Spleen (tissue), 11 donors: ENCODE measurements at regions not wholly inside any gene's neighbourhood (a gene's known extent, or its start where the extent isn't known, plus 50 kb on each side); places are given as distances from the start of the nearest gene placed in this dataset.

ENCODE experiments used
- DNase-seq: peaks from one replicate; pipeline ENCODE4 v3.0.0-alpha.2; 2020
- H3K27ac ChIP-seq, 8 donors: fragments of 200-600 bp; sonication (generic) in 7 of 8; 1 replicate in 4 of 8; 2 replicates in 4 of 8; pipeline versions ENCODE4 v1.5.0 to v1.8.0; 2016 to 2021; ENCODE audit warnings: inconsistent platforms in 4 of 8, mild to moderate bottlenecking in 4 of 8, moderate library complexity in 1 of 8
- H3K27me3 ChIP-seq, 7 donors: fragments of 200-600 bp; sonication (generic) in 6 of 7; replicated peaks in 1 of 7; 1 replicate in 4 of 7; 2 replicates in 3 of 7; pipeline versions ENCODE4 v1.5.0 to v1.8.0; 2016 to 2021; ENCODE audit warnings: inconsistent platforms in 3 of 7, mild to moderate bottlenecking in 1 of 7
- H3K36me3 ChIP-seq, 6 donors: fragments of 200-600 bp; sonication (generic) in 5 of 6; 1 replicate in 4 of 6; 2 replicates in 2 of 6; pipeline versions ENCODE4 v1.5.0 to v1.8.0; 2016 to 2021; ENCODE audit warnings: inconsistent platforms in 2 of 6
- H3K4me1 ChIP-seq, 6 donors: fragments of 200-600 bp; sonication (generic) in 5 of 6; 1 replicate in 3 of 6; 2 replicates in 3 of 6; pipeline versions ENCODE4 v1.5.0 to v1.8.0; 2016 to 2021; ENCODE audit warnings: inconsistent platforms in 3 of 6
- H3K4me3 ChIP-seq, 8 donors: fragments of 200-600 bp; sonication (generic) in 7 of 8; 1 replicate in 4 of 8; 2 replicates in 4 of 8; pipeline versions ENCODE4 v1.5.0 to v1.8.0; 2016 to 2021; ENCODE audit warnings: inconsistent platforms in 4 of 8, mild to moderate bottlenecking in 4 of 8, moderate library complexity in 2 of 8
- H3K9me3 ChIP-seq, 8 donors: fragments of 200-600 bp; sonication (generic) in 7 of 8; 1 replicate in 4 of 8; 2 replicates in 4 of 8; pipeline versions ENCODE4 v1.5.0 to v1.8.0; 2016 to 2021; ENCODE audit warnings: inconsistent platforms in 4 of 8
- CTCF ChIP-seq, 11 experiments: fragments of 200-600 bp in 7 of 11; fragments of 450-650 bp in 4 of 11; sonication (generic) in 4 of 11; IDR thresholded peaks in 8 of 11; conservative IDR thresholded peaks in 3 of 11; 1 replicate in 7 of 11; 2 replicates in 4 of 11; pipeline versions ENCODE4 v1.4.0 to v1.8.0; 2016 to 2021; ENCODE audit warnings: antibody characterized with exemption in 11 of 11, inconsistent platforms in 4 of 11, mild to moderate bottlenecking in 1 of 11
- POLR2A ChIP-seq, 3 donors: fragments of 450-650 bp; IDR thresholded peaks; one replicate each; pipeline ENCODE4 v1.5.1; 2017; ENCODE audit warnings: antibody characterized with exemption in 3 of 3, mild to moderate bottlenecking in 1 of 3
- POLR2AphosphoS5 ChIP-seq, 3 donors: sonication (generic); formaldehyde crosslinking; IDR thresholded peaks; one replicate each; pipeline ENCODE4 v1.5.1; 2017; ENCODE audit warnings: antibody characterized with exemption in 3 of 3
- WGBS, 5 donors: extraction: QIAGEN DNeasy Blood & Tissue Kit in 3 of 5; methylation state at CpG; one replicate each; pipeline versions ENCODE4 v1.1.5 to v1.1.7; 2013 to 2018; 5-methylcytosine and 5-hydroxymethylcytosine counted together
- intact Hi-C: fragments of 100-400 bp; cut with DNase I; formaldehyde crosslinking; loops from one replicate; pipeline ENCODE4 v1.15.0; 2023; ENCODE audit warnings: low total_unique reads
- donor health status: healthy with polysubstance abuse.
- donor health status: DM: no; HTN: no; CAD: no; lungs with moderate emphysema.
- donor health status: DM: no; HTN: no; CAD: no.
- donor health status: Bipolar disorder and iron deficiency.
- donor health status: healthy.
- donor health status: DM: no; HTN: no; CAD: no.
- donor health status: DM: yes; HTN: yes; CAD: no.

- no peak overlapping the region for H3K27ac ChIP-seq
- TF ChIP-seq POLR2A (IDR thresholded peaks at IDR 0.05) (no peak), CTCF (IDR thresholded peaks at IDR 0.05 in 8 of 11, conservative IDR thresholded peaks at IDR 0.05 in 3 of 11) (no peak), POLR2AphosphoS5 (IDR thresholded peaks at IDR 0.05) (no peak)
- no peak for DNase-seq
- no peaks in the 10 kb centered on the region for H3K4me1 ChIP-seq
- H3K36me3 ChIP-seq, result no peaks in the 10 kb centered on the region
- H3K27me3 ChIP-seq, result peaks cover 0 to 50% (median 0%) of the 10 kb centered on the region in 7 donors
- intact Hi-C loops, result no loop called here
- no peak overlapping the region for H3K4me3 ChIP-seq
- WGBS, 5 donors, result 41 to 65% (median 53%) methylated on average over 7 of the region's 7 CpGs
- no peaks in the 10 kb centered on the region for H3K9me3 ChIP-seq
Observed at GRCh38 chr16:86891121-86891520, 312.8 kb downstream of the FOXL1 start.

GRCh38 chr16:86891631-86892030, 313.3 kb downstream of the FOXL1 start:
- intact Hi-C loops, result no loop called here
- WGBS, 5 donors, result 87 to 93% (median 91%) methylated on average over 12 of the region's 12 CpGs
- Histone ChIP-seq H3K27me3 (peaks cover 0 to 50% (median 0%) of the 10 kb centered on the region in 7 donors), H3K4me3 (no peak overlapping the region), H3K36me3 (no peaks in the 10 kb centered on the region), H3K4me1 (no peaks in the 10 kb centered on the region), H3K27ac (no peak overlapping the region), H3K9me3 (no peaks in the 10 kb centered on the region)
- DNase-seq, result peak; percentile 35
- TF ChIP-seq CTCF (IDR thresholded peaks at IDR 0.05 in 8 of 11, conservative IDR thresholded peaks at IDR 0.05 in 3 of 11) (no peak), POLR2A (IDR thresholded peaks at IDR 0.05) (no peak), POLR2AphosphoS5 (IDR thresholded peaks at IDR 0.05) (no peak)

GRCh38 chr16:86892509-86892908, 314.2 kb downstream of the FOXL1 start:
- H3K4me3 ChIP-seq, result no peak overlapping the region
- 40 to 72% (median 66%) methylated on average over 6 of the region's 6 CpGs for WGBS, 5 donors
- no peak for DNase-seq
- H3K36me3 ChIP-seq, result no peaks in the 10 kb centered on the region
- H3K27ac ChIP-seq, result no peak overlapping the region
- TF ChIP-seq POLR2AphosphoS5 (IDR thresholded peaks at IDR 0.05) (no peak), POLR2A (IDR thresholded peaks at IDR 0.05) (no peak), CTCF (IDR thresholded peaks at IDR 0.05 in 8 of 11, conservative IDR thresholded peaks at IDR 0.05 in 3 of 11) (no peak)
- H3K27me3 ChIP-seq, result peaks cover 0 to 45% (median 0%) of the 10 kb centered on the region in 7 donors
- H3K4me1 ChIP-seq, result no peaks in the 10 kb centered on the region
- no peaks in the 10 kb centered on the region for H3K9me3 ChIP-seq
- intact Hi-C loops, result no loop called here

- intact Hi-C loops, result no loop called here
- WGBS, 5 donors, result 80 to 93% (median 91%) methylated on average over 10 of the region's 10 CpGs
Observed at GRCh38 chr16:86893506-86893905, 315.2 kb downstream of the FOXL1 start.

More at GRCh38 chr16:86893506-86893905, 315.2 kb downstream of the FOXL1 start:
- Histone ChIP-seq H3K4me3 (no peak overlapping the region), H3K27me3 (peaks cover 0 to 41% (median 0%) of the 10 kb centered on the region in 7 donors), H3K27ac (no peak overlapping the region), H3K36me3 (no peaks in the 10 kb centered on the region), H3K4me1 (no peaks in the 10 kb centered on the region), H3K9me3 (no peaks in the 10 kb centered on the region)
- peak; percentile 33 for DNase-seq
- TF ChIP-seq CTCF (IDR thresholded peaks at IDR 0.05 in 8 of 11, conservative IDR thresholded peaks at IDR 0.05 in 3 of 11) (no peak), POLR2A (IDR thresholded peaks at IDR 0.05) (no peak), POLR2AphosphoS5 (IDR thresholded peaks at IDR 0.05) (no peak)
